Loucy (cell line): ENCODE measurements at regions not wholly inside any gene's neighbourhood (a gene's known extent, or its start where the extent isn't known, plus 50 kb on each side); places are given as distances from the start of the nearest gene placed in this dataset.

Source experiments
- CTCF ChIP-seq: fragments of 200-600 bp; sonication (generic); conservative IDR thresholded peaks from 2 replicates; pipeline ENCODE4 v1.5.1; 2014; ENCODE audit warnings: mild to moderate bottlenecking, antibody characterized with exemption, low read length
- EZH2phosphoT487 ChIP-seq: fragments of 200-600 bp; IDR thresholded peaks from 2 replicates; pipeline ENCODE4 v1.6.1; 2018; ENCODE audit warnings: antibody characterized with exemption, mild to moderate bottlenecking, moderate library complexity, borderline replicate concordance

GRCh38 chr6:141229296-141229695, 903.4 kb upstream of the GJE1 start:
- no peak for TF ChIP-seq CTCF
- no peak for TF ChIP-seq EZH2phosphoT487
